Neural progenitor cell (in vitro differentiated cells): ENCODE measurements at regions not wholly inside any gene's neighbourhood (a gene's known extent, or its start where the extent isn't known, plus 50 kb on each side); places are given as distances from the start of the nearest gene placed in this dataset.

Experiments used
- DNase-seq: peaks from one replicate; pipeline ENCODE4 v3.0.0-alpha.2; 2016; ENCODE audit warnings: low spot score
- H2AFZ ChIP-seq: fragments of 200-600 bp; sonication (generic); replicated peaks from 2 replicates; pipeline ENCODE4 v1.6.1; 2016; ENCODE audit warnings: antibody characterized with exemption
- H3F3A ChIP-seq: fragments of 200-600 bp; sonication (generic); 2 replicates; pipeline ENCODE4 v1.6.1; 2016; ENCODE audit warnings: antibody characterized with exemption, low read depth
- H3K27ac ChIP-seq: fragments of 200-600 bp; sonication (generic); 2 replicates; pipeline ENCODE4 v1.5.1; 2016; ENCODE audit warnings: mild to moderate bottlenecking
- H3K27me3 ChIP-seq: fragments of 200-600 bp; sonication (generic); 2 replicates; pipeline ENCODE4 v1.6.1; 2016; ENCODE audit warnings: mild to moderate bottlenecking, moderate library complexity
- H3K36me3 ChIP-seq: fragments of 200-600 bp; sonication (generic); 2 replicates; pipeline ENCODE4 v1.5.1; 2016
- H3K4me1 ChIP-seq: fragments of 200-600 bp; sonication (generic); 2 replicates; pipeline ENCODE4 v1.6.1; 2016; ENCODE audit warnings: mixed run types
- H3K4me2 ChIP-seq: fragments of 200-600 bp; sonication (generic); 2 replicates; pipeline ENCODE4 v1.6.1; 2016
- H3K4me3 ChIP-seq: fragments of 200-600 bp; sonication (generic); 2 replicates; pipeline ENCODE4 v1.5.1; 2016
- H3K79me2 ChIP-seq: fragments of 200-600 bp; sonication (generic); 2 replicates; pipeline ENCODE4 v1.6.1; 2016; ENCODE audit warnings: low read depth
- H3K9ac ChIP-seq: fragments of 200-600 bp; sonication (generic); 2 replicates; pipeline ENCODE4 v1.6.1; 2016
- H3K9me3 ChIP-seq: fragments of 200-600 bp; sonication (generic); 2 replicates; pipeline ENCODE4 v1.5.1; 2016; ENCODE audit warnings: low read depth
- H4K20me1 ChIP-seq: fragments of 200-600 bp; sonication (generic); 2 replicates; pipeline ENCODE4 v1.6.1; 2016; ENCODE audit warnings: low read depth
- H3K27ac Mint-ChIP-seq: 3 replicates; pipeline ENCODE4 v1.8.0; 2021; ENCODE audit warnings: mixed read lengths
- H3K27me3 Mint-ChIP-seq: 2 replicates; pipeline ENCODE4 v1.8.0; 2022; ENCODE audit warnings: low read depth, mild to moderate bottlenecking, inconsistent platforms, moderate library complexity, mixed read lengths; ENCODE audit not compliant: insufficient read depth
- H3K36me3 Mint-ChIP-seq: 3 replicates; pipeline ENCODE4 v1.8.0; 2021; ENCODE audit warnings: mixed read lengths
- H3K4me1 Mint-ChIP-seq: 3 replicates; pipeline ENCODE4 v1.8.0; 2021; ENCODE audit warnings: mixed read lengths
- H3K4me3 Mint-ChIP-seq: 3 replicates; pipeline ENCODE4 v1.8.0; 2021; ENCODE audit warnings: mild to moderate bottlenecking, moderate library complexity, mixed read lengths
- H3K9me3 Mint-ChIP-seq: 3 replicates; pipeline ENCODE4 v1.8.0; 2020; ENCODE audit warnings: mixed read lengths
- EZH2 ChIP-seq: fragments of 200-600 bp; sonication (generic); IDR thresholded peaks from 2 replicates; pipeline ENCODE4 v1.6.1; 2017; ENCODE audit warnings: antibody characterized with exemption, mild to moderate bottlenecking, moderate library complexity
- EZH2phosphoT487 ChIP-seq: fragments of 200-600 bp; sonication (generic); IDR thresholded peaks from 2 replicates; pipeline ENCODE4 v1.6.1; 2017; ENCODE audit warnings: antibody characterized with exemption
- TF ChIP-seq, protein P1 (sequence below): fragments of 200-600 bp; sonication (generic); IDR thresholded peaks from 2 replicates; pipeline ENCODE4 v1.5.1; 2017; ENCODE audit warnings: antibody characterized with exemption, mild to moderate bottlenecking

GRCh38 chr5:145242551-145242950 is 592.6 kb downstream of the PRELID2 start:
- Histone ChIP-seq H3K9ac (no peak overlapping the region), H2AFZ (no peak overlapping the region), H4K20me1 (peaks cover 5% of the 10 kb centered on the region), H3K36me3 (no peaks in the 10 kb centered on the region), H3K27ac (no peak overlapping the region), H3K9me3 (no peaks in the 10 kb centered on the region), H3K4me1 (peaks cover 21% of the 10 kb centered on the region), H3K4me3 (no peak overlapping the region), H3F3A (peaks cover 5% of the 10 kb centered on the region), H3K79me2 (no peaks in the 10 kb centered on the region), H3K27me3 (no peaks in the 10 kb centered on the region), H3K4me2 (peak overlapping the region; percentile 51)
- peaks cover 2% of the 10 kb centered on the region for H3K27me3 Mint-ChIP-seq
- no peaks in the 10 kb centered on the region for H3K36me3 Mint-ChIP-seq
- H3K9me3 Mint-ChIP-seq, result no peaks in the 10 kb centered on the region
- H3K27ac Mint-ChIP-seq, result no peak overlapping the region
- H3K4me3 Mint-ChIP-seq, result no peak overlapping the region
- peaks cover 56% of the 10 kb centered on the region for H3K4me1 Mint-ChIP-seq
- TF ChIP-seq, protein P1, sequence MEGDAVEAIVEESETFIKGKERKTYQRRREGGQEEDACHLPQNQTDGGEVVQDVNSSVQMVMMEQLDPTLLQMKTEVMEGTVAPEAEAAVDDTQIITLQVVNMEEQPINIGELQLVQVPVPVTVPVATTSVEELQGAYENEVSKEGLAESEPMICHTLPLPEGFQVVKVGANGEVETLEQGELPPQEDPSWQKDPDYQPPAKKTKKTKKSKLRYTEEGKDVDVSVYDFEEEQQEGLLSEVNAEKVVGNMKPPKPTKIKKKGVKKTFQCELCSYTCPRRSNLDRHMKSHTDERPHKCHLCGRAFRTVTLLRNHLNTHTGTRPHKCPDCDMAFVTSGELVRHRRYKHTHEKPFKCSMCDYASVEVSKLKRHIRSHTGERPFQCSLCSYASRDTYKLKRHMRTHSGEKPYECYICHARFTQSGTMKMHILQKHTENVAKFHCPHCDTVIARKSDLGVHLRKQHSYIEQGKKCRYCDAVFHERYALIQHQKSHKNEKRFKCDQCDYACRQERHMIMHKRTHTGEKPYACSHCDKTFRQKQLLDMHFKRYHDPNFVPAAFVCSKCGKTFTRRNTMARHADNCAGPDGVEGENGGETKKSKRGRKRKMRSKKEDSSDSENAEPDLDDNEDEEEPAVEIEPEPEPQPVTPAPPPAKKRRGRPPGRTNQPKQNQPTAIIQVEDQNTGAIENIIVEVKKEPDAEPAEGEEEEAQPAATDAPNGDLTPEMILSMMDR, result no peak
- TF ChIP-seq EZH2phosphoT487 (no peak), EZH2 (no peak)
- DNase-seq, result no peak

GRCh38 chr5:145237843-145238242 is 597.3 kb downstream of the PRELID2 start:
- Histone ChIP-seq H2AFZ (peak overlapping the region; percentile 1), H3K9ac (no peak overlapping the region), H3K9me3 (no peaks in the 10 kb centered on the region), H3K27me3 (no peaks in the 10 kb centered on the region), H3F3A (no peaks in the 10 kb centered on the region), H3K4me3 (no peak overlapping the region), H3K4me1 (peaks cover 5% of the 10 kb centered on the region), H3K4me2 (no peak overlapping the region), H3K36me3 (no peaks in the 10 kb centered on the region), H4K20me1 (no peaks in the 10 kb centered on the region), H3K79me2 (no peaks in the 10 kb centered on the region), H3K27ac (no peak overlapping the region)
- Mint-ChIP-seq H3K9me3 (no peaks in the 10 kb centered on the region), H3K27ac (no peak overlapping the region), H3K4me1 (peaks cover 11% of the 10 kb centered on the region), H3K36me3 (no peaks in the 10 kb centered on the region), H3K27me3 (peaks cover 3% of the 10 kb centered on the region), H3K4me3 (no peak overlapping the region)
- TF ChIP-seq, protein P1, result peak; percentile 95
- TF ChIP-seq EZH2 (no peak), EZH2phosphoT487 (no peak)
- peak; percentile 93 for DNase-seq

DNA sequence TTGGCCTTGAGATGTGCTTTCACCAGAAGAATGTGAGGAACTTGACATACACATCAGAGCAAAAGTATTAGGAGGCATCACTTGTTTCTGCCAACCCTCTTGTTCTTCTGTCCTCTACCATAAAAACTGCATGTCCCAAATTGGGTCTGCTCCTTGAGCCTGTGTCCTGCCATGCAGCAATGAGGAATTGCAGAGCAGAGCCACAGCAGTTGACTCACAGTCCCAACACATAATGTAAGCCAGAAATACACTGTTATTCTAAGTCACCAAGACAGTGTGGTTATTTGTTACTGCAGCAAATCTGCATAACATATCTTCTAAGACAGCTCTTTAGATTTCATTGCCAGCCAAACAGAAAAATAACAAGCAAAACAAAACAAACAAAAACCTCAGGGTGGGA is 598.2 kb downstream of the PRELID2 start:
- Histone ChIP-seq H3K27ac (no peak overlapping the region), H3K9me3 (no peaks in the 10 kb centered on the region), H3F3A (no peaks in the 10 kb centered on the region), H3K36me3 (no peaks in the 10 kb centered on the region), H3K9ac (no peak overlapping the region), H3K4me3 (no peak overlapping the region), H3K79me2 (no peaks in the 10 kb centered on the region), H3K27me3 (no peaks in the 10 kb centered on the region), H4K20me1 (no peaks in the 10 kb centered on the region), H3K4me2 (no peak overlapping the region), H3K4me1 (no peaks in the 10 kb centered on the region), H2AFZ (no peak overlapping the region)
- H3K36me3 Mint-ChIP-seq, result no peaks in the 10 kb centered on the region
- peaks cover 5% of the 10 kb centered on the region for H3K4me1 Mint-ChIP-seq
- H3K27ac Mint-ChIP-seq, result no peak overlapping the region
- no peak for TF ChIP-seq EZH2
- no peak for TF ChIP-seq EZH2phosphoT487
- TF ChIP-seq, protein P1, result no peak
- peaks cover 3% of the 10 kb centered on the region for H3K27me3 Mint-ChIP-seq
- no peak overlapping the region for H3K4me3 Mint-ChIP-seq
- DNase-seq, result no peak
- H3K9me3 Mint-ChIP-seq, result no peaks in the 10 kb centered on the region
